ENCODE measurements at regions not wholly inside any gene's neighbourhood (a gene's known extent, or its start where the extent isn't known, plus 50 kb on each side); places are given as distances from the start of the nearest gene placed in this dataset.

- Mint-ChIP-seq H3K27ac (no peak overlapping the region), H3K36me3 (no peaks in the 10 kb centered on the region), H3K9me3 (no peaks in the 10 kb centered on the region)
- no peak for DNase-seq (ENCODE audit: low spot score in 2 of 2)
- no peak for ATAC-seq
These were observed 443.8 kb downstream of the ZSWIM6 start for GRCh38 chr5:61775901-61776300.

DNA sequence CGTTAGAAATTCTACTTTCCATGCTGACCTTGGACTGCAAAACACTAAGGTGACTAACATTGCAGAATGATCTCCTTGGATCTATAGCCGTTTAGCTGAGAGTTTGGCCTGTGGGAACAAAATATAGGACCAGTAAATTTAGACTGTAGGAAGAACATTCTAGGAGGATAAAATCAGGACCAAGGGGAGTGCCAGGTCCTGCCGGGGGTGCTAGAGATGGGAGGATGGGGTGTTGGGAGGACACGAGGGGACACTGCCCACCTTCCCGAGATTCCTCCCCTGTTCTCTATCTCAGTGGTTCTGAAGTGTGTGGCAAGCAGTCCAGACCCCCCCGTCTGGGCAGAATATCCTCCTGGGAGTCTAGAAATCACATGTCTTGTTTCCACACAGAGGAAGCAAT lies 445.2 kb downstream of the ZSWIM6 start:
- DNase-seq (ENCODE audit: low spot score in 2 of 2) (no peak), ATAC-seq (no peak)
- Mint-ChIP-seq H3K9me3 (no peaks in the 10 kb centered on the region), H3K27ac (no peak overlapping the region), H3K36me3 (no peaks in the 10 kb centered on the region)

DNA sequence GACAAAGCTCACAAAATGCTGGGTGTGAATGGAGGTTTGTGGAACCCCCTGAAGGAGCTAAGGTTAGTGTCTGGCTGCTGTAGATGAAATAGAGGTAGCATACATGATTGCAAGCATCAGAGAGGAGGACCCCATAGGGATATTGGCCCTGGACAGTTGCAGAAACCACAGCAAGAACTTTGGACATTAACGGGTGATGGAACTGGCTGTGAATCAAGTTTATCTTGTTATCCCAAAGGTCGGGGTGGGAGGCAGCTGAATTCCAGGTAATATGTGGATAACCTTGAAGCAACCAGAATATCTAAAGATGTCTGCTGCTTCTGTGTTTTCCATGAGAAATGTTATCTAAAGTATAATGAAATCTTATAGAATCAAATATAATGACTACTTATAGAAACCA lies 447.7 kb downstream of the ZSWIM6 start:
- DNase-seq (ENCODE audit: low spot score in 2 of 2), result no peak
- Mint-ChIP-seq H3K27ac (no peak overlapping the region), H3K9me3 (no peaks in the 10 kb centered on the region), H3K36me3 (no peaks in the 10 kb centered on the region)
- ATAC-seq, result no peak

- DNase-seq (ENCODE audit: low spot score in 2 of 2) (no peak), ATAC-seq (no peak)
- H3K36me3 Mint-ChIP-seq, result no peaks in the 10 kb centered on the region
These were observed 451.4 kb downstream of the ZSWIM6 start for GRCh38 chr5:61783481-61783880.

GRCh38 chr5:61784341-61784740 lies 452.3 kb downstream of the ZSWIM6 start:
- no peaks in the 10 kb centered on the region for H3K36me3 Mint-ChIP-seq
- no peak for DNase-seq (ENCODE audit: low spot score in 2 of 2)
- H3K9me3 Mint-ChIP-seq, result no peaks in the 10 kb centered on the region
- ATAC-seq, result no peak
- H3K27ac Mint-ChIP-seq, result no peak overlapping the region

More at GRCh38 chr5:61783481-61783880, 451.4 kb downstream of the ZSWIM6 start:
- Mint-ChIP-seq H3K27ac (no peak overlapping the region), H3K9me3 (no peaks in the 10 kb centered on the region)

DNA sequence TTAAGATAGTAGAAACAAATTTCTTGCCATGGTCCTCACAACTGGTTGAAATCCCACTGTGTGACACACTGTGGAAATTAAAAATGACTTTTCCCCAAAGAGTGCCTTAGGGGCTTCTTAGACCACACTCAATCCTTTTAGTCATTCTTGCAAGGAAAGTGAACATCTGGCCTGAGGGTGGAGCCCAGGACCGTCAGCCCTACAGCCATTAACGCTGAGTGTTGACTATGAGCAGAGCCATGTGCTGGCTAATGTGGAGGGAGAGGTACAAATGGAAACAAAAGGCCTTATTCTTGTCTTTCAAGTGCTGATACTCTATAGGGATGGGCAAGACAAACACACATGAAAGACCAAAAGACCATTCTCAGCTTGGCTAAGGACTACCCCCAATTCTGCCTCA lies 456.5 kb downstream of the ZSWIM6 start:
- Mint-ChIP-seq H3K36me3 (no peaks in the 10 kb centered on the region), H3K9me3 (no peaks in the 10 kb centered on the region), H3K27ac (no peak overlapping the region)
- ATAC-seq, result no peak
- no peak for DNase-seq (ENCODE audit: low spot score in 2 of 2)

DNA sequence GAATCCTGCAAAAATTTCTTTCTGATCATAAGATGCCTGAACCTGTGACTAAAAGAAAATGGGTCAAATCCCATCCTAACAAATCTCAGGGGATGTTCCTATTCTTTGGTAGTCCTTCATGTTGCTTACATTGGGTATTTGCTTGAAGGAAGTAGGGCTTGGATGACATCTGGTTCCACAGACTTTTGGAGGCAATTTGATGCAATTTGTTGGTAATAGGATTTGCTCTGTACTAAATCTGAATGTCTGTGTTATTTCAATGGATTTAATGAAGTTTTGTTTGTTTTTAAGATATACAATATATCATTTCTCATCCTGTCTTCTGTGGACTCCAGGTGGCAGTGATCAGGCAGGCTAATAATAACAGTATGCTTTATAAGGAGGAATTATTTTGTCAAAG lies 457.9 kb downstream of the ZSWIM6 start:
- ATAC-seq (no peak), DNase-seq (ENCODE audit: low spot score in 2 of 2) (no peak)
- peak overlapping the region in 1 of 2 donors; percentile 58 for H3K27ac Mint-ChIP-seq
- H3K9me3 Mint-ChIP-seq, result no peaks in the 10 kb centered on the region
- no peaks in the 10 kb centered on the region for H3K36me3 Mint-ChIP-seq

GRCh38 chr5:61790678-61791077 lies 458.6 kb downstream of the ZSWIM6 start:
- H3K27ac Mint-ChIP-seq, result no peak overlapping the region
- no peaks in the 10 kb centered on the region for H3K9me3 Mint-ChIP-seq
- DNase-seq (ENCODE audit: low spot score in 2 of 2) (peak in 1 of 2 donors; percentile 7), ATAC-seq (peak; percentile 77 to 90)
- no peaks in the 10 kb centered on the region for H3K36me3 Mint-ChIP-seq

- Mint-ChIP-seq H3K36me3 (no peaks in the 10 kb centered on the region), H3K9me3 (no peaks in the 10 kb centered on the region), H3K27ac (no peak overlapping the region)
- ATAC-seq (no peak), DNase-seq (ENCODE audit: low spot score in 2 of 2) (no peak)
These were observed 464.7 kb downstream of the ZSWIM6 start for GRCh38 chr5:61796773-61797172.

DNA sequence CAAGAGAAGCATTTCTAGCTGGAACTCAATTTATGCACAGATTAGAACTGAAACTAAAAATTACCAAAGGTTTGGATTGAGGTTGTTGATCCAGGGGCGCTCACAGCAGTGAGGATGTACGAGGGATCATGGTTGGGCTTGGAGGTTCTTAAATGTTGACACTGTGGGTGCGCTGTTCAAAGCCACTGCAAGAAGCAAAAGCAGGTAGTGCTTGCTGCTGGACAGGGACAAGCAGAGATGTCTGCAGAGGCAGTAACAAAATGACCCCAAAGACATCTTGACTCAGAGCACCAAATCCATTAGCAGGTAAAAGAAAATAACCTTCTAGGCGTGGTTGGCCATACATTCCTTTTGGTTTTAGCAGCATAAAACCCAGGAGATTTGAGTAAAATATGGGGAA lies 468.4 kb downstream of the ZSWIM6 start:
- ATAC-seq, result no peak
- no peak overlapping the region for H3K27ac Mint-ChIP-seq
- no peaks in the 10 kb centered on the region for H3K9me3 Mint-ChIP-seq
- no peaks in the 10 kb centered on the region for H3K36me3 Mint-ChIP-seq
- no peak for DNase-seq (ENCODE audit: low spot score in 2 of 2)

DNA sequence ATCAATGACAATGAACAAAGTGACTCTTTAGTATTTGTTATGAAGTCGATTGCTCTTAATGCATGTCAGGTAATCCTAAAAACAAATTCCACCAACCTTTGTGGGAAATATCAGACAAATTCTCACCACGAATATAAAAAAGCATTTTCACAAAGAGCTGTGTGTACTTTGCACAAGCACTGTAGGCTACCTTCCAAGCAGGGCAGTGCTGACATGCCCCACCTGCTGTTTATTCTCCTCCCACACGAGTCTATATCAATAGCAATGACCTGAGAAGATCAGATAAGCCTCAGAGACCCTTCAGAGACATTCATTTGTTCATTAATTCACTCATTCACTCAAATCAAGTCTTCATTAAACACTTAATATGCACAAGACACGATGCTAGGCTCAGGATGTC lies 469.1 kb downstream of the ZSWIM6 start:
- DNase-seq (ENCODE audit: low spot score in 2 of 2), result no peak
- Mint-ChIP-seq H3K9me3 (no peaks in the 10 kb centered on the region), H3K36me3 (no peaks in the 10 kb centered on the region), H3K27ac (no peak overlapping the region)
- no peak for ATAC-seq

DNA sequence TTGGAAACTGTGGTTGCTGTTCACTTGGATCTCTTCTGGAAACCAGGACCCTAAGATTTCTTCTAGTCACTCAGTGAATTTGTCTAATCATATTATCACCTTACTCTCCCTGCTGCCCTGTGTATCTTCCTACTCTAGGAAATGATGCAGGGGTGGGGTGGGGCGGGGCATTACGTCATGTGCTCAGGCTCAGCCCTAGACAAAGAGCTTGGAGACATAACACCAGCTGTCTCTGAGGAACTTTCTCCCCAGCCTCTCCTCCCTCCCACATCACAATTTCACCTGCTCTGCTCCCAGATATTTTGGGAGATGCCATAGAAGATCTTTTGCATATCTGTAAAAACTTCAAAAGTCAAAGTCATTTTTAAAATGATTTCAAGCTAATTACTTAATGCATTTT lies 470.4 kb downstream of the ZSWIM6 start:
- ATAC-seq (no peak), DNase-seq (ENCODE audit: low spot score in 2 of 2) (no peak)
- H3K27ac Mint-ChIP-seq, result no peak overlapping the region
- no peaks in the 10 kb centered on the region for H3K9me3 Mint-ChIP-seq
- no peaks in the 10 kb centered on the region for H3K36me3 Mint-ChIP-seq

GRCh38 chr5:61805101-61805500 lies 473.0 kb downstream of the ZSWIM6 start:
- ATAC-seq, result no peak
- H3K36me3 Mint-ChIP-seq, result no peaks in the 10 kb centered on the region
- H3K27ac Mint-ChIP-seq, result no peak overlapping the region
- no peak for DNase-seq (ENCODE audit: low spot score in 2 of 2)
- no peaks in the 10 kb centered on the region for H3K9me3 Mint-ChIP-seq

DNA sequence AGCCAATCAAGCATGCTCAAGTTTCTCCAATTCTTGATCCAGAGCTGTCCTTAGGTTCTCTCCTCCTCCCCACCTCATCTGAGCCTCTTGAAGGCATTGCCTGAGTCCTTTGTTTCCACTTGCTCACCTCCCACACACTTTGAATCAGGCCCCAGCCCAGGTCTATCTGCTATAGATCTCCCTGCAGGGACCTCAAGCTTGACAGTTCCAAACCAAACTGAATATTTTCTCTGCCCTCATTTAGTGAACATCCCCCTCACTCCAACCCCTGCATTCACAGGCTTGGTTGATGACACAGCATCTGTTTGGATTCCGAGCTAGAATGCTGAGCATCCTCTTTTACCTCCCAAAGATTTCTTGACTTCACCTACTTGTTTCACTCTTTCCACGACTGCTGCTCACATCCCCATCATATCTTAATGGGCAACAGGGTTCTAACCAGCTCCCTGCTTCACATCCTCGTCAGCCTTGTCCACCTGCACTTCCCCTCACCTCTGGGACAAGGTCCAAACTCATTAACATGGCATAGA lies 474.5 kb downstream of the ZSWIM6 start:
- no peak overlapping the region for H3K27ac Mint-ChIP-seq
- H3K36me3 Mint-ChIP-seq, result no peaks in the 10 kb centered on the region
- no peaks in the 10 kb centered on the region for H3K9me3 Mint-ChIP-seq
- ATAC-seq, result no peak
- DNase-seq (ENCODE audit: low spot score in 2 of 2), result no peak

DNA sequence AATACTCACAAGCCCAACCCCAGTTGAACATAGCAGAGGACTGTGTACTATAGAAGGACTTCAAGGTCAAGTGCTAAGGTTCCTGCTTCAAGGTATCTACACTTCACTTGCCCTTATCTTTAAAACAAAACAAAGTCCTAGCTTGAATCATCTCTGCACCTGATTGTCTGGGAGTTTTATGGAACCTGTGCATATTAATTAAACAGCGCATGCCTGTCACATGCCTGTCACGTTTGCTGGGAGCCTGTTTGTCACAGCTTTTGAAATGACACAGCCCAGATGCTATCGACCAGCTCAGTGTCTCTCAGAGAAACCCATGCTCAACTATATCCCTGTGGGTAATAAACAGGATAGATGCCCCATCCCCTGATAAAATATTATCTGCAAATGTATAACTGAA lies 476.0 kb downstream of the ZSWIM6 start:
- ATAC-seq (no peak), DNase-seq (ENCODE audit: low spot score in 2 of 2) (no peak)
- Mint-ChIP-seq H3K36me3 (no peaks in the 10 kb centered on the region), H3K27ac (no peak overlapping the region), H3K9me3 (no peaks in the 10 kb centered on the region)

GRCh38 chr5:61808909-61809308 lies 476.9 kb downstream of the ZSWIM6 start:
- Mint-ChIP-seq H3K27ac (no peak overlapping the region), H3K9me3 (no peaks in the 10 kb centered on the region), H3K36me3 (no peaks in the 10 kb centered on the region)
- no peak for ATAC-seq
- DNase-seq (ENCODE audit: low spot score in 2 of 2), result no peak

DNA sequence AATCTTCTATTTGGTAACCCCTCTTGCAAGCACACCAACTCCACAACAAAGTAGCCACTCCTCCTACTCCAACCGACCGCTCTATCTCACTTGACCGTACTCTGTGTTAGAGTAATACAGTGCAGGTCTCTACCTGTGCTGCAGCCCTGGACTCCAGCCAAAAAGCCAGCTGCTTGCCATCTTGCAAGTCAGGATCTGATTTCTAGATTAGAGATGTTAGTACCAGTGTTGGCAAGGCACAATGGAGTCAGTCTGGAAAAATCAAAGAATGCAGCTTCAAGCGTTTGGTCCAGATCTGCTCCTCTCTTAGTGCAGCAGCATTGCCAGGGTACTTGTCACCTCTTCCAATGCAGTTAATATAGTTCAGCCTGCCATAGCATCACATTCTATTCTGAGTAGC lies 477.6 kb downstream of the ZSWIM6 start:
- H3K27ac Mint-ChIP-seq, result no peak overlapping the region
- DNase-seq (ENCODE audit: low spot score in 2 of 2) (no peak), ATAC-seq (no peak)
- no peaks in the 10 kb centered on the region for H3K9me3 Mint-ChIP-seq
- H3K36me3 Mint-ChIP-seq, result no peaks in the 10 kb centered on the region

GRCh38 chr5:61811052-61811451 lies 479.0 kb downstream of the ZSWIM6 start:
- H3K27ac Mint-ChIP-seq, result no peak overlapping the region
- no peaks in the 10 kb centered on the region for H3K36me3 Mint-ChIP-seq
- no peak for DNase-seq (ENCODE audit: low spot score in 2 of 2)
- H3K9me3 Mint-ChIP-seq, result no peaks in the 10 kb centered on the region
- ATAC-seq, result no peak

DNA sequence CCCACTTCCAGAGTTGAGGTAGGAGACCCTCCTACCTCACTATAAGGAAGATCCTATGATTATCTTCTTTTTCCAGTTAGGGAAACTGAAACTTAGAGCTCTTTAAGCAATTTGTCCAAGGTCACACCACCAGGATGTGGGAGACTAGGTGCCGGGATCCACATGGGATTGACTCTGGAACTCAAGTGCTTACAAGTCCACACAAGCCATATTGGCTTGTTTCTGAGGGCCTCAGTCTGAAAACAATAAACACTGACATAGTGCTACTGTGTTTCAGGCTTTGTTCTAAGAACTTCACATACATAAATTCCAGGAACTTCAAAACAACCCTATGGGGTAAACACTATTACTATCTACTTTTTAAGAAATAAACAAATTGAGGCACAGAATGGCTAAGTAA lies 481.3 kb downstream of the ZSWIM6 start:
- no peaks in the 10 kb centered on the region for H3K9me3 Mint-ChIP-seq
- ATAC-seq (no peak), DNase-seq (ENCODE audit: low spot score in 2 of 2) (no peak)
- no peak overlapping the region for H3K27ac Mint-ChIP-seq
- H3K36me3 Mint-ChIP-seq, result no peaks in the 10 kb centered on the region

All from activated naive CD4-positive, alpha-beta T cell treated with anti-CD3 and anti-CD28 coated beads, Interleukin-2, amount 50 U/mL, for 72 hours (primary cell).